Large intestine (tissue), 3 donors: ENCODE measurements at regions not wholly inside any gene's neighbourhood (a gene's known extent, or its start where the extent isn't known, plus 50 kb on each side); places are given as distances from the start of the nearest gene placed in this dataset.

Experiments used
- DNase-seq, 2 donors: peaks; one replicate each; pipeline versions ENCODE4 v3.0.0 to v3.0.0-alpha.2; 2013
- H3K27ac ChIP-seq: one replicate; pipeline ENCODE4 v1.5.1; 2013; ENCODE audit warnings: low read length
- H3K27me3 ChIP-seq: 2 replicates; pipeline ENCODE4 v1.6.1; 2013; ENCODE audit warnings: low read length; ENCODE audit not compliant: control insufficient read depth, insufficient read depth
- H3K36me3 ChIP-seq: 2 replicates; pipeline ENCODE4 v1.6.1; 2013; ENCODE audit warnings: low read length; ENCODE audit not compliant: control insufficient read depth, insufficient read depth
- H3K4me1 ChIP-seq: one replicate; pipeline ENCODE4 v1.6.1; 2013; ENCODE audit warnings: low read length; ENCODE audit not compliant: control insufficient read depth, insufficient read depth
- H3K4me3 ChIP-seq: one replicate; pipeline ENCODE4 v1.5.1; 2013; ENCODE audit warnings: low read length
- H3K9me3 ChIP-seq: one replicate; pipeline ENCODE4 v1.6.1; 2013; ENCODE audit warnings: mild to moderate bottlenecking, low read depth, low read length, moderate library complexity; ENCODE audit not compliant: control insufficient read depth
- WGBS: methylation state at CpG from one replicate; pipeline ENCODE4 v1.1.5; 2013; ENCODE audit warnings: low lambda C conversion rate; ENCODE audit not compliant: insufficient coverage; 5-methylcytosine and 5-hydroxymethylcytosine counted together

- no peak overlapping the region for H3K27ac ChIP-seq
- 70% methylated on average over 2 of the region's 2 CpGs for WGBS
- H3K4me1 ChIP-seq: no peaks in the 10 kb centered on the region
- DNase-seq: no peak
- no peaks in the 10 kb centered on the region for H3K36me3 ChIP-seq
- no peaks in the 10 kb centered on the region for H3K27me3 ChIP-seq
- H3K9me3 ChIP-seq: no peaks in the 10 kb centered on the region
- no peak overlapping the region for H3K4me3 ChIP-seq
Measured at GRCh38 chr4:32043248-32043633, 1323.1 kb downstream of the PCDH7 start.

DNA sequence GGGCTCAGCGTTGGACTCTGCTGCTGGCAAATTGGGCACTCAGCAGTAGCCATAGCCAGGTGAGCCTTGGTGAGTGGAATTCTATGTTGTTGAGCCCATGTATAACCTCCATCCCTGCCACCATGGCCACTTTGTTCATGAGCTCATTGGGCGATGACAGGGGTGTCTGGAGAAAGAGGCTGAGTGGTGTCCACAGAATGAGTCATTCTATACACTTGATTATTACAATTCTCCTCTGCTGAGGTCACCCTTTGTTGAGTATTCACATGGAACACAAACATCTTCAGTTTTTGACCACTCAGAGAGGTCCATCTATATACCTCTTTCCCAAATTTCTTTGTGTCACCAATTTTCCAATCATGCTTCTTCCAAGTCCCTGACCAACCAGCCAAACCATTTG is 1341.7 kb downstream of the PCDH7 start:
- H3K9me3 ChIP-seq: no peaks in the 10 kb centered on the region
- no CpG with 5 or more reads among the region's 2 CpGs for WGBS

DNA sequence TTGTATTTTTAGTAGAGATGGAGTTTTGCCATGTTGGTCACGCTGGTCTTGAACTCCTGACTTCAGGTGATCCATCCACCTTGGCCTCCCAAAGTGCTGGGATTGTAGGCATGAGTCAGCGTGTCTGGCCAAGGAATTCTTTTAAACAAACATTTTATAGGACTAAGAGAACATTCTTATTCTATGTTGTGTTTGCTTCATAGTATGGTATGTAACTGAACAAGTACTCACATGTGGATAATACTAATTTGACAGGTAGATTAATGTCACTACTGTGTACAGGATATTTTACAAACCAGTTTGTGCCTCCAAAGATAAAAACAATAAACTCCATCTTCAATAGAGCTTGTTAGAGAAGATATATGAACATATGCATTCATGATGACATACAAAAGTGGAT is 1353.4 kb downstream of the PCDH7 start:
- no peaks in the 10 kb centered on the region for H3K9me3 ChIP-seq
- WGBS: no CpG with 5 or more reads among the region's 2 CpGs
- H3K36me3 ChIP-seq: no peaks in the 10 kb centered on the region
- no peak overlapping the region for H3K4me3 ChIP-seq
- no peaks in the 10 kb centered on the region for H3K4me1 ChIP-seq
- H3K27me3 ChIP-seq: no peaks in the 10 kb centered on the region
- H3K27ac ChIP-seq: no peak overlapping the region
- DNase-seq: no peak

More for the DNA sequence above, 1341.7 kb downstream of the PCDH7 start:
- no peaks in the 10 kb centered on the region for H3K27me3 ChIP-seq
- no peaks in the 10 kb centered on the region for H3K36me3 ChIP-seq
- no peak overlapping the region for H3K27ac ChIP-seq
- no peaks in the 10 kb centered on the region for H3K4me1 ChIP-seq
- H3K4me3 ChIP-seq: no peak overlapping the region
- DNase-seq: no peak

GRCh38 chr4:32087211-32087610 is 1367.0 kb downstream of the PCDH7 start:
- no peaks in the 10 kb centered on the region for H3K27me3 ChIP-seq
- H3K36me3 ChIP-seq: no peaks in the 10 kb centered on the region
- DNase-seq: no peak
- WGBS: no CpG with 5 or more reads among the region's 2 CpGs
- H3K4me1 ChIP-seq: no peaks in the 10 kb centered on the region
- H3K9me3 ChIP-seq: no peaks in the 10 kb centered on the region
- H3K27ac ChIP-seq: no peak overlapping the region
- H3K4me3 ChIP-seq: no peak overlapping the region

- whole genome bisulfite sequencing: 85% methylated on average over 2 of the region's 2 CpGs
- H3K4me1 ChIP-seq: no peaks in the 10 kb centered on the region
- no peak for DNase-seq
Measured at GRCh38 chr4:32094987-32095386, 1374.8 kb downstream of the PCDH7 start.

GRCh38 chr4:32102896-32103295 is 1382.7 kb downstream of the PCDH7 start:
- no peak for DNase-seq
- 50% methylated on average over 1 of the region's 1 CpG for WGBS
- H3K4me1 ChIP-seq: no peaks in the 10 kb centered on the region
- no peaks in the 10 kb centered on the region for H3K36me3 ChIP-seq
- H3K27ac ChIP-seq: no peak overlapping the region
- H3K9me3 ChIP-seq: no peaks in the 10 kb centered on the region
- no peaks in the 10 kb centered on the region for H3K27me3 ChIP-seq
- no peak overlapping the region for H3K4me3 ChIP-seq

More at GRCh38 chr4:32094987-32095386, 1374.8 kb downstream of the PCDH7 start:
- Histone ChIP-seq H3K27ac (no peak overlapping the region), H3K9me3 (no peaks in the 10 kb centered on the region), H3K4me3 (no peak overlapping the region), H3K27me3 (no peaks in the 10 kb centered on the region), H3K36me3 (no peaks in the 10 kb centered on the region)

GRCh38 chr4:32106767-32107166 is 1386.6 kb downstream of the PCDH7 start:
- WGBS: no CpG with 5 or more reads among the region's 3 CpGs
- no peaks in the 10 kb centered on the region for H3K9me3 ChIP-seq

DNA sequence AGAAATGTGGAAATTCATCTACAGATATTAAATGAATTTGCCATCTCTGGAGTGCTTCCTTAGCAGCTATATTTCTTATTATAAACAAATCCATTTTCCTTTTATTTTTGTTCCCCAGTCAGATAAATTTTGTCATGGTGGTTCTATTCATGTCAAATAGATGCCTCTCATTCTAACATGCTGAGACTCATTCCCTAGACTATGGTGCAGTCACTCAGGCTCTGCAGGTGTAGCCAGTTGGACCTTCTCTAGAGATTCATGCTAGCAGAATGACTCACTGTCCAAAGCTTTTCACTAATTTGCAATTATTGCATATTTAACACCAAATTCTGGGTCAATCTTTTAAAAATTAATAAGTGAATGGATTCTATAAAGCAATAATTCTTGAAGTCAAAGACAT is 1392.7 kb downstream of the PCDH7 start:
- no peaks in the 10 kb centered on the region for H3K9me3 ChIP-seq
- no peaks in the 10 kb centered on the region for H3K4me1 ChIP-seq
- no peaks in the 10 kb centered on the region for H3K36me3 ChIP-seq
- no peaks in the 10 kb centered on the region for H3K27me3 ChIP-seq
- H3K27ac ChIP-seq: no peak overlapping the region
- DNase-seq: no peak
- no peak overlapping the region for H3K4me3 ChIP-seq

More at GRCh38 chr4:32106767-32107166, 1386.6 kb downstream of the PCDH7 start:
- H3K36me3 ChIP-seq: no peaks in the 10 kb centered on the region
- H3K27me3 ChIP-seq: no peaks in the 10 kb centered on the region
- H3K4me1 ChIP-seq: no peaks in the 10 kb centered on the region
- H3K4me3 ChIP-seq: no peak overlapping the region
- H3K27ac ChIP-seq: no peak overlapping the region
- no peak for DNase-seq

DNA sequence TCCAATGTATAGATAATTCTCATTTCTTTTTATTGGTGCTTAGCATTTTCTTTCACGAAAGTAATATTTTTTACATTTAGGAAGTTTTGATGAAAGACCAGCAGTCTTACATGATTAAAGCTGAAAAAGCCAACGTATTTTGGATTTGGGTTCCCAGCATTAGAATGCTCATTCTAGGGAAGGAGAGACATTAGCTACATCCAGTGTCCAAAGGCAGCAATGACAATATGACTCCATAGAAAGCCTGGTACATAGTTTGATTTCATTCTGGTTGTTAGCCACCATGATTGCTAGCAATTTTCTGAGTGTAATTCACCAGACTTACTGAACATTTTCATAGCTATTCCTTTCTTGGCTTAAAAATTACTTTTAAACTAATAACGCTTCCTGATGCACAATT is 1397.5 kb downstream of the PCDH7 start:
- DNase-seq: no peak
- Histone ChIP-seq H3K36me3 (no peaks in the 10 kb centered on the region), H3K4me1 (no peaks in the 10 kb centered on the region), H3K4me3 (no peak overlapping the region), H3K9me3 (no peaks in the 10 kb centered on the region), H3K27ac (no peak overlapping the region), H3K27me3 (no peaks in the 10 kb centered on the region)
- 100% methylated on average over 1 of the region's 3 CpGs for WGBS

DNA sequence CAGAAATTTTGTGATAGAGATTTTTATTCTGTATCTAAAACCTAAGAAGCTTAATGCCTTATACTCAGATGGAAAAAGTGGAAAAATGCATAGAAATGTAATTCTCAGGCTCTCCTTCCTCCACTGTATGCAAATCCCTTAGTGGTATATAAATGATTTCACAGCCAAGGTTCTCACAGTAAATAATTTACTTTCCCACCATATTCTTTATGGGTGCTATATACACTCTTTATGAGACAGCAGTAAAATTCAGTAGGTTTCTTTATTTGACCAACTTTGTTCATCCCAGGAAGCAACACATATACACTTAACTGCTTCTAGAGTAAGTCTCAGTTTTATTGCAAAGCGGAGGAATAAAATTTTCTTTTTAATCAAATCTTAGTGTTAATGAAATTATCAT is 1399.7 kb downstream of the PCDH7 start:
- Histone ChIP-seq H3K9me3 (no peaks in the 10 kb centered on the region), H3K27me3 (no peaks in the 10 kb centered on the region), H3K27ac (no peak overlapping the region), H3K4me1 (no peaks in the 10 kb centered on the region), H3K4me3 (no peak overlapping the region), H3K36me3 (no peaks in the 10 kb centered on the region)
- no CpG with 5 or more reads among the region's 1 CpG for WGBS
- DNase-seq: no peak

DNA sequence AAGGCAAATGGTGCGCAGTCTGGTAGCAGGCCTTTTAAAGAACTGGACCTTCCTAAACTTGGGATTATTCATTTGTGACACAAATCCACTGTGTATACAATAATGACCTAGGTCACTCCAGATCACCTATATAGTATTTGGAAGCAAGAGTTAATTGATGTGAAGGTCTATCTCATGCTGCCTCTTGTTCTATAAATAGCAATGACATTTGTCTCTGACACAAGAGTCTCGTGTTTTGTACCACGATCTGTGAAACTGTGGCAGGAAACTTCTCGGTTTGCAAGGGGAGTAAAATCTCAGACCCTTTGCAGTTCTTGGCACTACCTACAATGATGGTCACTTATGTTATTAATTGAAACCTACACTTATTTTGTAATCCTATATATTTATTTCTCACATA is 1408.4 kb downstream of the PCDH7 start:
- H3K36me3 ChIP-seq: no peaks in the 10 kb centered on the region
- H3K4me1 ChIP-seq: no peaks in the 10 kb centered on the region
- H3K27me3 ChIP-seq: no peaks in the 10 kb centered on the region
- no peak overlapping the region for H3K27ac ChIP-seq
- WGBS: no CpG with 5 or more reads among the region's 4 CpGs
- H3K4me3 ChIP-seq: no peak overlapping the region
- DNase-seq: no peak
- H3K9me3 ChIP-seq: no peaks in the 10 kb centered on the region
